GM12878 (cell line): ENCODE measurements at regions not wholly inside any gene's neighbourhood (a gene's known extent, or its start where the extent isn't known, plus 50 kb on each side); places are given as distances from the start of the nearest gene placed in this dataset.

Experiments used
- CTCF ChIP-seq, 3 experiments: IDR thresholded peaks in 2 of 3; conservative IDR thresholded peaks in 1 of 3; 2 replicates each; pipeline ENCODE4 v1.5.1; 2011; ENCODE audit warnings: low read depth in 3 of 3, low read length in 3 of 3, mild to moderate bottlenecking in 3 of 3, control low read depth in 2 of 3, moderate library complexity in 2 of 3, inconsistent platforms in 1 of 3, mixed read lengths in 1 of 3; ENCODE audit not compliant: control insufficient read depth in 2 of 3, insufficient read depth in 1 of 3; ENCODE audit errors: extremely low read depth in 1 of 3
- EZH2 ChIP-seq: IDR thresholded peaks from 2 replicates; pipeline ENCODE4 v1.6.1; 2012; ENCODE audit warnings: low read depth, mild to moderate bottlenecking, control low read depth, inconsistent platforms, low read length, borderline replicate concordance; ENCODE audit not compliant: control insufficient read depth
- NR2C1 ChIP-seq: fragments of 450-650 bp; IDR thresholded peaks from 2 replicates; pipeline ENCODE4 v1.6.1; 2017; ENCODE audit warnings: antibody characterized with exemption, mild to moderate bottlenecking, moderate library complexity
- POU2F2 ChIP-seq: IDR thresholded peaks from 3 replicates; pipeline ENCODE4 v1.6.1; 2011; ENCODE audit warnings: low read depth, mild to moderate bottlenecking, low read length, borderline replicate concordance
- RFX5 ChIP-seq: IDR thresholded peaks from 2 replicates; pipeline ENCODE4 v1.6.1; 2011; ENCODE audit warnings: low read depth, low read length, improper control_type of control experiment
- RUNX3 ChIP-seq: IDR thresholded peaks from 2 replicates; pipeline ENCODE4 v1.6.1; 2012; ENCODE audit warnings: low read length, inconsistent platforms
- SP1 ChIP-seq: IDR thresholded peaks from one replicate; pipeline ENCODE4 v1.6.1; 2011; ENCODE audit warnings: low read depth, low read length

GRCh38 chr21:16302851-16303282 lies 573.1 kb downstream of the USP25 start:
- TF ChIP-seq NR2C1: no peak
- no peak for TF ChIP-seq RUNX3
- TF ChIP-seq POU2F2: no peak
- TF ChIP-seq CTCF (IDR thresholded peaks at IDR 0.05 in 2 of 3, conservative IDR thresholded peaks at IDR 0.05 in 1 of 3; ENCODE audit: control insufficient read depth in 2 of 3, extremely low read depth in 1 of 3, insufficient read depth in 1 of 3, low read depth in 3 of 3, low read length in 3 of 3): no peak
- no peak for TF ChIP-seq SP1
- TF ChIP-seq EZH2: no peak
- TF ChIP-seq RFX5: no peak
